ENCODE measurements at regions not wholly inside any gene's neighbourhood (a gene's known extent, or its start where the extent isn't known, plus 50 kb on each side); places are given as distances from the start of the nearest gene placed in this dataset.

GRCh38 chr2:65647249-65647842, 214.9 kb upstream of the SPRED2 start:
- TF ChIP-seq POLR2A (IDR thresholded peaks at IDR 0.05) (no peak), CTCF (IDR thresholded peaks at IDR 0.05) (no peak), POLR2AphosphoS5 (IDR thresholded peaks at IDR 0.05) (no peak), EP300 (IDR thresholded peaks at IDR 0.05) (no peak)

Measured in suprapubic skin (tissue), 4 donors.